ENCODE measurements at regions not wholly inside any gene's neighbourhood (a gene's known extent, or its start where the extent isn't known, plus 50 kb on each side); places are given as distances from the start of the nearest gene placed in this dataset.

DNA sequence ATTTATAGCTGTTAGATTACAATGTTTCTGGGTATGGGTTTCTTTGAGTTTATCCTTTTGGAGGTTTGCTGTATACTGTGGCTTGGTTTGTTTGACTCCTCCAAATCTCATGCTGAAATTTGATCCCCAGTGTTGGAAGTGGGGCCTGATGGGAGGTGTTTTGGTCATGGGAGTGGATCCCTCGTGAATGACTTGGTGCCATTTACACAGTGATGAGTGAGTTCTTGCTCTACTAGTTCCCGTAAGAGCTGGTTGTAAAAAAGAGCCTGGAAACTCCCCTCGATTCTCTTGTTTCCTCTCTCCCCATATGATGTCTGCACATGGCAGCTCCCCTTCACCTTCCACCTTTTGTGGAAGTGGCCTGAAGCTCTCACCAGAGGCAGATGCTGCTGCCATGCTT is 324.1 kb downstream of the C7orf25 start:
- DNase-seq (ENCODE audit: low spot score): no peak
- ChIA-PET CTCF (no interaction called here), POLR2A (ENCODE audit: low non-redundant PET) (no interaction called here)
- no peak overlapping the region for H3K27ac ChIP-seq
- TF ChIP-seq CTCF (conservative IDR thresholded peaks at IDR 0.05; ENCODE audit: low read depth): no peak

DNA sequence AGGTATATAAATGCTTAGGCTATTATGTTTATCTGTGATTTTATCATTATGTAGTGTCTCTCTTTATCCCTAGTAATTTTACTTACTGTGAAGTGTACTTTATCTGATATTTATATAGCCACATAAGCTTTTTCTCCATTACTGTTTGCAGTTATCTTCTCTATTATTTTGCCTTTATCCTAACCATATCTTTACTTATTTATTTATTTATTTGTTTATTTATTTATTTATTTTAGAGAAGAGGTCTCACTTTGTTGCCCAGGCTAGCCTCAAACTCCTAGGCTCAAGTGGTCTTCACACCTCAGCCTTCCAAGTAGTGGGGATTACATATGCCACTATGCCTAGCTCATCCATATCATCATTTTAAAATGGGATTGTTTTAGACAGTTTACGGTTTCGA is 331.8 kb downstream of the C7orf25 start:
- no peak for TF ChIP-seq CTCF (conservative IDR thresholded peaks at IDR 0.05; ENCODE audit: low read depth)
- CTCF ChIA-PET: no interaction called here
- POLR2A ChIA-PET (ENCODE audit: low non-redundant PET): no interaction called here
- no peak for DNase-seq (ENCODE audit: low spot score)
- no peak overlapping the region for H3K27ac ChIP-seq

DNA sequence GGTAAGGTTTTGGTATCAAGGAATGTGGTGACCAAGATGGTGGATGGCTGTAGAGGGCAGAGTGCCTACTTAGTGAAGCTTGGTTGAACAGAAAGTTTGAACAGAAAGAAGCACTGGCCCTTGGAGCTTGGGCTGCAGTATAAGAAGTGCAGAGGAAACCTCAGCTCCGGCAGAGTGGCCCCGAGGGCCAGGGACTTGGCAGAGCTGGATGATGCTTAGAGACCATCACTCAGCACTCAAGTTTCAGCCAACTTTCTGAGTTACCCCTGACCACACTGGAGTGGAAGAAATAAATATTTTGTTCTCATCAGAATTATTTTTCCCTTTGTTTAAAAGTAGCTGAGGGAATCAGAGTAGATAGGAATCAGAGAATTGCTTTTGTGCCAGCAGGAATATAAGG is 336.7 kb downstream of the C7orf25 start:
- ChIA-PET CTCF (no interaction called here), POLR2A (ENCODE audit: low non-redundant PET) (no interaction called here)
- TF ChIP-seq CTCF (conservative IDR thresholded peaks at IDR 0.05; ENCODE audit: low read depth): no peak
- no peak for DNase-seq (ENCODE audit: low spot score)
- H3K27ac ChIP-seq: no peak overlapping the region

- no peak for TF ChIP-seq CTCF (conservative IDR thresholded peaks at IDR 0.05; ENCODE audit: low read depth)
- no peak for DNase-seq (ENCODE audit: low spot score)
- no peak overlapping the region for H3K27ac ChIP-seq
- POLR2A ChIA-PET (ENCODE audit: low non-redundant PET): no interaction called here
- CTCF ChIA-PET: interaction anchor here (0.6 kb wide), 1 partner anchor 417 kb away, joined by 6 read pairs; no protein-coding TSS in a partner anchor
These were observed 337.2 kb downstream of the C7orf25 start for GRCh38 chr7:42574685-42575084.

GRCh38 chr7:42573881-42574672 is 337.1 kb upstream of the GLI3 start:
- no peak for DNase-seq (ENCODE audit: low spot score)
- no peak for TF ChIP-seq CTCF (conservative IDR thresholded peaks at IDR 0.05; ENCODE audit: low read depth)
- POLR2A ChIA-PET (ENCODE audit: low non-redundant PET): no interaction called here
- CTCF ChIA-PET: interaction anchor here (0.6 to 1.2 kb wide), 2 partner anchors 416 to 633 kb away, joined by 5 to 6 read pairs; no protein-coding TSS in a partner anchor
- H3K27ac ChIP-seq: no peak overlapping the region

DNA sequence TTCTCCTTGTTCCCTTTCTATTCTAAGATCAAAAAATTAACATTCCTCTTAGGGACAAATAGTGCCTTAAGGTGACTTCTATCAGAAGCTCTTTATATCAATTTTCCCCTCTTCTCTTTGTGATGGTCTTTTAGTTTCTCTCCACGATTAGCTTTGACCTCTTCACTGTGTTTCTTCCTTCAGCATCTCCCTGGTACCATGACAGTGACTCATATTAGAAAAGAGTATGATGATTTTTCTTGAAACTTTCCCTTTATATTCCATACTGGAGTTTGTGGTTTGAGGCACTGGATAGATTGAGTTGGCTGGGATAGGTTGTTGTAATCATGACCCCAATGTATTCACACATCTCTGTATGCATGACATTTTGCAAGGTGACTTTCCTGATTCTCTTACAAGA is 335.6 kb upstream of the GLI3 start:
- no peak for TF ChIP-seq CTCF (conservative IDR thresholded peaks at IDR 0.05; ENCODE audit: low read depth)
- no peak for DNase-seq (ENCODE audit: low spot score)
- H3K27ac ChIP-seq: no peak overlapping the region
- CTCF ChIA-PET: no interaction called here
- POLR2A ChIA-PET (ENCODE audit: low non-redundant PET): no interaction called here

All from RWPE1 (cell line).